ENCODE measurements at regions not wholly inside any gene's neighbourhood (a gene's known extent, or its start where the extent isn't known, plus 50 kb on each side); places are given as distances from the start of the nearest gene placed in this dataset.
"Not testable (repeated sequence)": the region's sequence is repeated elsewhere in the genome, so short reads cannot be mapped to it uniquely, and the experiment has no call there.

DNA sequence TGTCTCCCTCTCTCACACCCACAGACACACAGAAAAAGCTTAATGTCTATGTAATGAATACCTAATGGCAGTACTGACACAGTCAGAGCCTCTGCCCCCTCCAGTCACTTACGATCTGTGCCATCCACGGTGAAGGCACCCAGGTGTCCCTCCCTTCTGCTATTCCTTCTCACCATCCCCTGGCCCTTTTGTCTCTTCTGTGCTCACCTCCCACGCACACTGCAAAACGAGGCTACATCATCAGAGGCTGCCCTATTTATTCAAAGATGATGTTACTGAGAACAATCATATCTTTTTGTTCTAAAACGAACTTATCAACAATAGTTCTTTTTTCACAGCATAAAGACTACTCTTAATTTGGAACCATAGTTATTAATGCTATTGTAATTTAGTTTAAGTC lies 246.9 kb upstream of the MKLN1 start:
- Histone ChIP-seq H3K4me3 (ENCODE audit: low read depth in 1 of 2, low read length in 2 of 2) (no peak overlapping the region), H3K27me3 (ENCODE audit: insufficient read depth, low read length, poor library complexity) (no peaks in the 10 kb centered on the region), H3K36me3 (ENCODE audit: insufficient read depth, low read length) (0 out of 2 replicates have a peak, but pooled peaks cover 3% of the 10 kb centered on the region), H3K4me2 (ENCODE audit: insufficient read depth, low read length) (no peak overlapping the region), H2AFZ (ENCODE audit: low read depth, low read length) (no peak overlapping the region), H3K4me1 (ENCODE audit: insufficient read depth, low read length) (no peaks in the 10 kb centered on the region), H3K9ac (ENCODE audit: low read depth, low read length) (no peak overlapping the region), H3K27ac (ENCODE audit: low read length) (no peak overlapping the region), H3K79me2 (ENCODE audit: insufficient read depth, low read length) (peaks cover 9% of the 10 kb centered on the region; the same call in 1 of the 2 replicates), H4K20me1 (ENCODE audit: insufficient read depth, low read length) (0 out of 2 replicates have a peak, but pooled peaks cover 4% of the 10 kb centered on the region), H3K9me3 (ENCODE audit: insufficient read depth, low read length, severe bottlenecking) (no peaks in the 10 kb centered on the region)
- TF ChIP-seq, protein P1, sequence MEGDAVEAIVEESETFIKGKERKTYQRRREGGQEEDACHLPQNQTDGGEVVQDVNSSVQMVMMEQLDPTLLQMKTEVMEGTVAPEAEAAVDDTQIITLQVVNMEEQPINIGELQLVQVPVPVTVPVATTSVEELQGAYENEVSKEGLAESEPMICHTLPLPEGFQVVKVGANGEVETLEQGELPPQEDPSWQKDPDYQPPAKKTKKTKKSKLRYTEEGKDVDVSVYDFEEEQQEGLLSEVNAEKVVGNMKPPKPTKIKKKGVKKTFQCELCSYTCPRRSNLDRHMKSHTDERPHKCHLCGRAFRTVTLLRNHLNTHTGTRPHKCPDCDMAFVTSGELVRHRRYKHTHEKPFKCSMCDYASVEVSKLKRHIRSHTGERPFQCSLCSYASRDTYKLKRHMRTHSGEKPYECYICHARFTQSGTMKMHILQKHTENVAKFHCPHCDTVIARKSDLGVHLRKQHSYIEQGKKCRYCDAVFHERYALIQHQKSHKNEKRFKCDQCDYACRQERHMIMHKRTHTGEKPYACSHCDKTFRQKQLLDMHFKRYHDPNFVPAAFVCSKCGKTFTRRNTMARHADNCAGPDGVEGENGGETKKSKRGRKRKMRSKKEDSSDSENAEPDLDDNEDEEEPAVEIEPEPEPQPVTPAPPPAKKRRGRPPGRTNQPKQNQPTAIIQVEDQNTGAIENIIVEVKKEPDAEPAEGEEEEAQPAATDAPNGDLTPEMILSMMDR (IDR thresholded peaks at IDR 0.05; ENCODE audit: borderline replicate concordance, extremely low read depth, low read length, poor library complexity, severe bottlenecking) = no peak
- no peak for TF ChIP-seq EZH2 (IDR thresholded peaks at IDR 0.05; ENCODE audit: borderline replicate concordance, low read depth, low read length, severe bottlenecking)
- ATAC-seq (ENCODE audit: insufficient read depth, low read depth) (no peak), DNase-seq (no peak)

DNA sequence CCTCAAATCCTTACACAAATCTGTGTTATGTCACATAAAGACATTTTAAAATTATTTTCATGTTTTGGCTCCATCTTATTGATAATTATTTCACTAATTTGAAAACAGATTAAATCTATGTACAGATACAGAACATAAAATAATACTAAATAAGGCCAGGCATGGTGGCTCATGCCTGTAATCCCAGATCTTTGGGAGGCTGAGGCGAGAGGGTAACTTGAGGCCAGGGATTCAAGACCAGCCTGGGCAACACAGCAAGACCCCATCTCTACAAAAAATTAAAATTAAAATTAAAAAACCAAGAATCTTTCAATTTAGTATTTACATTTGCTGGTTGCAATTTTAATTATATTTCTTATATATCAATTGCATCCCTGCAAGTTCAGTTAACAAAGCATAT lies 246.4 kb upstream of the MKLN1 start:
- Histone ChIP-seq H3K36me3 (ENCODE audit: insufficient read depth, low read length) (0 out of 2 replicates have a peak, but pooled peaks cover 3% of the 10 kb centered on the region), H4K20me1 (ENCODE audit: insufficient read depth, low read length) (0 out of 2 replicates have a peak, but pooled peaks cover 4% of the 10 kb centered on the region)

DNA sequence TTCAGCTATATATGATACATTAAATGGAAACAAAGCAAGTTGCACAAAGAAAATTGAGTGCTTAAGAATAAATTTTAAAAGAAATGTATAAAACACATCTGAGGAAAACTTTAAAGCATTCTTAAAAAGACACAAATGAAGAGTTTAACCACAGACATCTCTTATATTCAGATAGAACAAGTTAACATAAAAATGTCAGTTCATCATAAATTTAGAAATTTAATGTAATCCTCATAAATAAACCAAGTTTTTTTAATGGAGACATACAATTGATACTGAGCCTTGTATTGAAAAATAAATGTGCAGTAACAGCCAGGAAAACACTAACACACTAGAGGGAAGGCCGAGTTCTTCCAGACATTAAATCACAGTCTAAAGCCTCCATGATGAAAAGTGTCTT lies 243.9 kb upstream of the MKLN1 start:
- Histone ChIP-seq H3K79me2 (ENCODE audit: insufficient read depth, low read length) (peaks cover 11% of the 10 kb centered on the region; the same call in 1 of the 2 replicates), H3K36me3 (ENCODE audit: insufficient read depth, low read length) (0 out of 2 replicates have a peak, but pooled peaks cover 3% of the 10 kb centered on the region), H3K9me3 (ENCODE audit: insufficient read depth, low read length, severe bottlenecking) (no peaks in the 10 kb centered on the region), H3K27me3 (ENCODE audit: insufficient read depth, low read length, poor library complexity) (no peaks in the 10 kb centered on the region), H4K20me1 (ENCODE audit: insufficient read depth, low read length) (0 out of 2 replicates have a peak, but pooled peaks cover 4% of the 10 kb centered on the region), H3K4me2 (ENCODE audit: insufficient read depth, low read length) (no peak overlapping the region), H3K4me3 (ENCODE audit: low read depth in 1 of 2, low read length in 2 of 2) (no peak overlapping the region), H3K9ac (ENCODE audit: low read depth, low read length) (no peak overlapping the region), H3K4me1 (ENCODE audit: insufficient read depth, low read length) (no peaks in the 10 kb centered on the region), H3K27ac (ENCODE audit: low read length) (no peak overlapping the region), H2AFZ (ENCODE audit: low read depth, low read length) (no peak overlapping the region)
- DNase-seq (no peak), ATAC-seq (ENCODE audit: insufficient read depth, low read depth) (no peak)
- TF ChIP-seq, protein P1 (IDR thresholded peaks at IDR 0.05; ENCODE audit: borderline replicate concordance, extremely low read depth, low read length, poor library complexity, severe bottlenecking) = no peak
- no peak for TF ChIP-seq EZH2 (IDR thresholded peaks at IDR 0.05; ENCODE audit: borderline replicate concordance, low read depth, low read length, severe bottlenecking)

More for the DNA sequence above, 246.4 kb upstream of the MKLN1 start:
- no peaks in the 10 kb centered on the region for H3K9me3 ChIP-seq (ENCODE audit: insufficient read depth, low read length, severe bottlenecking)
- no peak overlapping the region for H3K4me3 ChIP-seq (ENCODE audit: low read depth in 1 of 2, low read length in 2 of 2)
- no peak overlapping the region for H3K27ac ChIP-seq (ENCODE audit: low read length)
- DNase-seq (no peak), ATAC-seq (ENCODE audit: insufficient read depth, low read depth) (no peak)
- H3K27me3 ChIP-seq (ENCODE audit: insufficient read depth, low read length, poor library complexity) = no peaks in the 10 kb centered on the region
- TF ChIP-seq, protein P1 (IDR thresholded peaks at IDR 0.05; ENCODE audit: borderline replicate concordance, extremely low read depth, low read length, poor library complexity, severe bottlenecking) = no peak
- no peak for TF ChIP-seq EZH2 (IDR thresholded peaks at IDR 0.05; ENCODE audit: borderline replicate concordance, low read depth, low read length, severe bottlenecking)
- H3K9ac ChIP-seq (ENCODE audit: low read depth, low read length) = no peak overlapping the region
- H2AFZ ChIP-seq (ENCODE audit: low read depth, low read length) = no peak overlapping the region
- H3K4me1 ChIP-seq (ENCODE audit: insufficient read depth, low read length) = no peaks in the 10 kb centered on the region
- peaks cover 11% of the 10 kb centered on the region; the same call in 1 of the 2 replicates for H3K79me2 ChIP-seq (ENCODE audit: insufficient read depth, low read length)
- no peak overlapping the region for H3K4me2 ChIP-seq (ENCODE audit: insufficient read depth, low read length)

DNA sequence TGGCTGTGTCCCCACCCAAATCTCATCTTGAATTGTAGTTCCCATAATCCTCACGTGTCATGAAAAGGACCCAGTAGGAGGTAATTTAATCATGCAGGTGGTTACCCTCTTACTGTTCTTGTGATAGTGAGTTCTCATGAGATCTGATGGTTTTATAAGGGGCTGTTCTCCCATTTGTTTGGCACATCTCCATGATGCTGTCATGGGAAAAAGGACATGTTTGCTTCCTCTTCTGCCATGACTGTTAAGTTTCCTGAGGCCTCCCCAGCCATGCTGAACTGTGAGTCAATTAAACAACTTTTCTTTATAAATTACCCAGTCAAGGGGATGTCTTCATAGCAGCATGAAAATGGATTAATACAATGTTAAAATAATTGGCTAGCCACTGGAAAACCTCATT lies 243.3 kb upstream of the MKLN1 start:
- H4K20me1 ChIP-seq (ENCODE audit: insufficient read depth, low read length); H3K4me2 ChIP-seq (ENCODE audit: insufficient read depth, low read length); ATAC-seq (ENCODE audit: insufficient read depth, low read depth); H3K4me1 ChIP-seq (ENCODE audit: insufficient read depth, low read length); H3K9ac ChIP-seq (ENCODE audit: low read depth, low read length); H3K4me3 ChIP-seq (ENCODE audit: low read depth in 1 of 2, low read length in 2 of 2); DNase-seq; H2AFZ ChIP-seq (ENCODE audit: low read depth, low read length); H3K36me3 ChIP-seq (ENCODE audit: insufficient read depth, low read length); H3K27ac ChIP-seq (ENCODE audit: low read length); H3K27me3 ChIP-seq (ENCODE audit: insufficient read depth, low read length, poor library complexity); H3K9me3 ChIP-seq (ENCODE audit: insufficient read depth, low read length, severe bottlenecking): not testable (repeated sequence)
- peaks cover 11% of the 10 kb centered on the region; the same call in 1 of the 2 replicates for H3K79me2 ChIP-seq (ENCODE audit: insufficient read depth, low read length)
